HG03521 (cell line): ENCODE measurements at regions not wholly inside any gene's neighbourhood (a gene's known extent, or its start where the extent isn't known, plus 50 kb on each side); places are given as distances from the start of the nearest gene placed in this dataset.
"Not testable (repeated sequence)": the region's sequence is repeated elsewhere in the genome, so short reads cannot be mapped to it uniquely, and the experiment has no call there.

Experiments used
- ATAC-seq: cut with Tn5 transposase; IDR thresholded peaks from one replicate; pipeline ENCODE4 v1.9.1; 2021; ENCODE audit warnings: mild to moderate bottlenecking, moderate library complexity; ENCODE audit not compliant: unreplicated experiment

DNA sequence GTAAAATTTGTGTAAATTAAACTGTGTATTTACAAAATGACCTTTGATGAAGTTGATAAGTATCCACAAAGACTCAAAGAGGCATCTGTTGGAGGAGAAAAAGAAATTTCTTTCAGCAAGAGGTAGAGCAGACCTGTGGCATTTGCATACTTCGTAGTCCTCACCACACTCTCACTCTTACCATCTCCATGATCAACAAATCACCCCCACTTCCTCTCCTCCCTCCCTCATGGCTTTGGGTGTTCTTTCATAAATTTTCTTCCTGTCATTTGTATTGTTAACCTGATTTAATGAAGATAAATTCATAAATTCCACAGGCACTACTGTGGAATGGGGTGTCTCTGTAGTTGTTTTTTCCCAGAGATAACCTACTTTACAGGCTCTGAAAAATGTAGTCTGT is 366.5 kb downstream of the ZNF674 start:
- ATAC-seq: no peak

- ATAC-seq: no peak
Measured at GRCh38 chrX:46173159-46173558, 372.1 kb downstream of the ZNF674 start.

DNA sequence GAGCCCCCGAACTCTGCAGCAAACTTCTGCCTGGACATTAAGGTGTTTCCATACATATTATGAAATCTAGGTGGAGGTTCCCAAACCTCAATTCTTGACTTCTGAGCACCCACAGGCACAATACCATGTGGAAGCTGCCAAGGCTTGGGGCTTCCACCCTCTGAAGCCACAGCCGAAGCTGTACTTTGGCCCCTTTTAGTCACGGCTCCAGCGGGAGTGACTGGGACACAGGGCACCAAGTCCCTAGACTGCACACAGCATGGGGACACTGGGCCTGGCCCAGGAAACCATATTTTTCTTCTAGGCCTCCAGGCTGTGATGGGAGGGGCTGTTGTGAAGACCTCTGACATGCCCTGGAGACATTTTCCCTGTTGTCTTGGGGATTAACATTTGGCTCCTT is 373.8 kb downstream of the ZNF674 start:
- not testable (repeated sequence) for ATAC-seq

- ATAC-seq: no peak
Measured at GRCh38 chrX:46169808-46170207, 375.4 kb downstream of the ZNF674 start.

- no peak for ATAC-seq
Measured at GRCh38 chrX:46168254-46168653, 377.0 kb downstream of the ZNF674 start.

GRCh38 chrX:46165866-46166265 is 379.4 kb downstream of the ZNF674 start:
- ATAC-seq: no peak

- no peak for ATAC-seq
Measured at GRCh38 chrX:46165411-46165810, 379.8 kb downstream of the ZNF674 start.

DNA sequence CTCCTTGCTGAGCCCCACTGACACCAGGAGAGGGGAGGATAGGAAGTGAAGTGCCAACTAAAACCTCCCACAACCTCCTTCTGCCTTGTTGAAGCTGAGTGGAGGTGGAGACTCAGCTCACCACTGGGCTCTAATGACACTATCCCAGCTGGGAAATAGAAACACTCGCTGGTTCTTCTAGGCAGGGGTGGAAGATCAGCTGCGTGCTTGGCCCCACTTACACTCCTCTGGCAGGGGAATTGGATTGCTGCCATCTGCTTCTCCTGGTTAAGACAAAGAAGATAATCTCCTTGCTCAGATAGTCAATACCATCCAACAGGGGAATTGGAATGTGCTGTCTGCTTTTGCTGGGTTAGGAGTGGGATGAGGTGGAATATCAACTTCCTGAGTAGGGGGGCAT is 392.5 kb downstream of the ZNF674 start:
- ATAC-seq: no peak

- not testable (repeated sequence) for ATAC-seq
Measured at GRCh38 chrX:46151332-46151731, 393.9 kb downstream of the ZNF674 start.

GRCh38 chrX:46144566-46144965 is 400.7 kb downstream of the ZNF674 start:
- no peak for ATAC-seq

GRCh38 chrX:46140272-46140671 is 404.9 kb downstream of the ZNF674 start:
- ATAC-seq: no peak

GRCh38 chrX:46130247-46130646 is 415.0 kb downstream of the ZNF674 start:
- no peak for ATAC-seq

GRCh38 chrX:46125111-46125510 is 420.1 kb downstream of the ZNF674 start:
- ATAC-seq: no peak

DNA sequence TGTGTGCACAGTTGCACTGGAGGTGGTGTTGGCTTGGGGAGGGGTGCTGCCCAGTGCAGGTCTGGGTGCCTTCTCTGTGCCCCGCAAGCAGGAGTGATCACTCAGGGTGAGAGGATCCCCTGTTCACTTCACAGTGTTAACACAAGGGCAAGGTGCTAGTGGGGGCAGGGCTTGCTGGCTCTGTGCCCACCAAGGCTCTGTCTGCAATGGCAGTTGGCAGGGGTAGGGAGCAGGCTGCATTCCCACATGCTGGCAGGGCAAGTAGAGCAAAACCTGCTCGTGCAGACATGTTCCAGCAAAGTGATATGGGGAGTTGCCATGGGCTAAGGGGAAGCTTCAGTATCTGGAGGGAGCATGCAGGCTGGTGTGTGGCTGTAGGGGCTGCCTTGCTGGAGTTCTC is 428.0 kb downstream of the ZNF674 start:
- no peak for ATAC-seq

DNA sequence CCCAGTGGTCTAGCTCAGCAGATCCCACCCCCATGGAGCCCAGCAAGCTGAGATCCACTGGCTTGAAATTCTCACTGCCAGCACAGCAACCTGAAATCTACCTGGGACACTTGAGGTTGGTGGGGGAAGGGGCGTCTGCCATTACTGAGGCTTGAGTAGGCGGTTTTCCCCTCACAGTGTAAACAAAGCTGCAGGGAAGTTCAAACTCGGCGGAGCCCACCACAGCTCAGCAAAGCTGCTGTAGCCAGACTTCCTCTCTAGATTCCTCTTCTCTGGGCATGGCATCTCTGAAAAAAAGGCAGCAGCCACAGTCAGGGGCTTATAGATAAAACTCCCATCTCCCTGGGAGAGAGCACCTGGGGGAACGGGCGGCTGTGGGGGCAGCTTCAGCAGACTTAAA is 457.9 kb downstream of the ZNF674 start:
- not testable (repeated sequence) for ATAC-seq

DNA sequence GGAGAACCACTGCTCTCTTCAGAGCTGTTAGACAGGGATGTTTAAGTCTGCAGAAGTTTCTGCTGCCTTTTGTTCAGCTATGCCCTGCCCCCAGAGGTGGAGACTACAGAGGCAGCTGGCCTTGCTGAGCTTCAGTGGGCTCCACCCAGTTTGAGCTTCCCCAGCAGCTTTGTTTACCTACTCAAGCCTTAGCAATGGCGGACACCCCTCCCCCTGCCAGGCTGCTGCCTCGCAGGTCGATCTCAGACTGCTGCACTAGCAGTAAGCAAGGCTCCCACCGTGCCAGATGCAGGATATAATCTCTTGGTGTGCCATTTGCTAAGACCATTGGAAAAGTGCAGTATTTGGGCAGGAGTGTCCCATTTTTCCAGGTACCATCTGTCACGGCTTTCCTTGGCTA is 465.1 kb downstream of the ZNF674 start:
- not testable (repeated sequence) for ATAC-seq

GRCh38 chrX:46072791-46073190 is 472.4 kb downstream of the ZNF674 start:
- ATAC-seq: no peak

DNA sequence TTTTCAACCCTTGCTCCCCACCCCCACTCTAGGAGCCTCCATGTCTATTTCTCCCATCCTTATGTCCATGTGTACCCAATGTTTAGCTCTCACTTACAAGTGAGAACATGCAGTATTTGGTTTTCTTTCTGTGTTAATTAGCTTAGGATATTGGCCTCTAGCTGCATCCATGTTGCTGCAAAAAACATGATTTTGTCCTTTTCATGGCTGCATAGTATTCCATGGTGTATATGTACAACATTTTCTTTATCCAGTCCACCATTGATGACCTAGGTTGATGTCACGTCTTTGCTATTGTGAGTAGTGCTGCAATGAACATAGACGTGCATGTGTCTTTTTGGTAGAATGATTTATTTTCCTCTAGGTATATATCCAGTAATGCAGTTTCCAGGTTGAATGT is 472.8 kb downstream of the ZNF674 start:
- no peak for ATAC-seq

GRCh38 chrX:46070421-46070820 is 474.8 kb downstream of the ZNF674 start:
- ATAC-seq: no peak

- ATAC-seq: no peak
Measured at GRCh38 chrX:46059316-46059715, 485.9 kb downstream of the ZNF674 start.

DNA sequence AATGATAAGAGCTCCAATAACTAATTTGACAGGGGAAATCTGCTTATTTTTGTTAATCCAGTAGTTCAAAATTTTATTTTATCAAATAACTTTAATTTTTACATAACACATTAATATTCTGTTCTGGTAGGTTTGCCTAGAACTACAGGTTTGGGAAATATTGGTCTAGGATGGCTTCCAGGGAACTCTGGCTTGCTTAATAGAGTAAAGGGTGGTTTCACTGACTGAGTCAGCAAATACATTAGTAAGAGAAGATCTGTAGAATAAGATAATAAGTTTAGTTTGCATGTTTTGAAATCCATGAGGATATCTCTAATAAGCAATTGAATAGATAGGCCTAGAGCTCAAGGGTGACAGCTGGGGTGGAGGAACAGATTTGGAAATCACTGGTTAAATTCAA is 500.7 kb downstream of the ZNF674 start:
- ATAC-seq: no peak

- ATAC-seq: no peak
Measured at GRCh38 chrX:46040001-46040400, 505.2 kb downstream of the ZNF674 start.

DNA sequence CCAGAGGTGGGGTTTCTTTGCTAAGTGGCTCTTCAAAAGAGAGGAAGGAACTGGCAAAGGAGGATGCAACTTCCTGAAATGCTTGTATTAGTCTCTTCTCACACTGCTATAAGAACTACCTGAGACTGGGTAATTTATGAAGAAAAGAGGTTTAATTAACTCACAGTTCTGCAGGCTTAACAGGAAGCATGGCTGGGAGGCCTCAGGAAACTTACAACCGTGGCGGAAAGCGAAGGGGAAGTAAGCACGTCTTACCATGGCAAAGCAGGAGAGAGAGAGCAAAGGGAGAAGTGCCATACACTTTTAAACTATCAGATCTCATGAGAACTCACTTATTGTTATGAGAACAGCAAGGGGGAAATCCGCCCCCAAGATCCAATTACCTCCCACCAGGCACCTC is 505.7 kb downstream of the ZNF674 start:
- no peak for ATAC-seq

GRCh38 chrX:46036508-46036907 is 508.7 kb downstream of the ZNF674 start:
- no peak for ATAC-seq
